Bronchial epithelial cell (primary cell): ENCODE measurements at regions not wholly inside any gene's neighbourhood (a gene's known extent, or its start where the extent isn't known, plus 50 kb on each side); places are given as distances from the start of the nearest gene placed in this dataset.
A peak's percentile ranks its signal among the peaks of the same experiment; 100 is the strongest.
"Not testable (repeated sequence)": the region's sequence is repeated elsewhere in the genome, so short reads cannot be mapped to it uniquely, and the experiment has no call there.

ENCODE experiments used
- DNase-seq: peaks from one replicate; pipeline ENCODE4 v3.0.0-alpha.2; 2010; ENCODE audit warnings: low read depth
- FAIRE-seq: peaks from 2 replicates; lab custom pipeline; 2011; peaks lifted over from hg19 to GRCh38; lab: Jason Lieb, UNC
- H3K27me3 ChIP-seq: 2 replicates; pipeline ENCODE4 v1.5.1; 2011; ENCODE audit warnings: low read length; ENCODE audit not compliant: control insufficient read depth, insufficient read depth
- H3K36me3 ChIP-seq: 2 replicates; pipeline ENCODE4 v1.5.1; 2011; ENCODE audit warnings: low read length; ENCODE audit not compliant: control insufficient read depth, insufficient read depth
- H3K4me3 ChIP-seq: 2 replicates; pipeline ENCODE4 v1.5.1; 2011; ENCODE audit warnings: mild to moderate bottlenecking, low read depth, low read length, control low read depth
- CTCF ChIP-seq: IDR thresholded peaks from 2 replicates; pipeline ENCODE4 v1.5.1; 2011; ENCODE audit warnings: mild to moderate bottlenecking, moderate library complexity, low read length, control low read depth, inconsistent platforms; ENCODE audit not compliant: insufficient read depth, severe bottlenecking

GRCh38 chr12:116665666-116666304 lies 72.1 kb downstream of the SPRING1 start:
- no peak for TF ChIP-seq CTCF
- DNase-seq (no peak), FAIRE-seq (no peak)
- Histone ChIP-seq H3K27me3 (no peaks in the 10 kb centered on the region), H3K36me3 (no peaks in the 10 kb centered on the region), H3K4me3 (no peak overlapping the region)

- no peak overlapping the region for H3K4me3 ChIP-seq
- no peak for TF ChIP-seq CTCF
- DNase-seq (no peak), FAIRE-seq (no peak)
- no peaks in the 10 kb centered on the region for H3K36me3 ChIP-seq
- H3K27me3 ChIP-seq: no peaks in the 10 kb centered on the region
Measured at GRCh38 chr12:116664085-116664484, 73.8 kb downstream of the SPRING1 start.

- DNase-seq (no peak), FAIRE-seq (no peak)
Measured at GRCh38 chr12:116662612-116663144, 75.2 kb downstream of the SPRING1 start.

GRCh38 chr12:116661341-116661740 lies 76.5 kb downstream of the SPRING1 start:
- no peak overlapping the region for H3K4me3 ChIP-seq
- H3K27me3 ChIP-seq: peaks cover 7% of the 10 kb centered on the region
- no peaks in the 10 kb centered on the region for H3K36me3 ChIP-seq
- TF ChIP-seq CTCF: no peak
- FAIRE-seq (no peak), DNase-seq (no peak)

More at GRCh38 chr12:116662612-116663144, 75.2 kb downstream of the SPRING1 start:
- TF ChIP-seq CTCF: no peak
- peaks cover 7% of the 10 kb centered on the region for H3K27me3 ChIP-seq
- H3K36me3 ChIP-seq: no peaks in the 10 kb centered on the region
- H3K4me3 ChIP-seq: no peak overlapping the region

- not testable (repeated sequence) for H3K36me3 ChIP-seq, FAIRE-seq, DNase-seq, H3K4me3 ChIP-seq, H3K27me3 ChIP-seq
Measured at GRCh38 chr12:116660740-116661139, 77.1 kb downstream of the SPRING1 start.

- Histone ChIP-seq H3K36me3 (no peaks in the 10 kb centered on the region), H3K27me3 (peaks cover 7% of the 10 kb centered on the region), H3K4me3 (no peak overlapping the region)
- DNase-seq (peak; percentile 63), FAIRE-seq (no peak)
- TF ChIP-seq CTCF: no peak
Measured at GRCh38 chr12:116659771-116660481, 77.9 kb downstream of the SPRING1 start.
